Memory B cell (primary cell): ENCODE measurements at regions not wholly inside any gene's neighbourhood (a gene's known extent, or its start where the extent isn't known, plus 50 kb on each side); places are given as distances from the start of the nearest gene placed in this dataset.

Source experiments
- ATAC-seq: fragments of 150-1000 bp; cut with Tn5 transposase; 2 replicates; pipeline ENCODE4 v1.10.0; 2021; ENCODE audit warnings: low read depth, mild to moderate bottlenecking, moderate library complexity
- DNase-seq, 2 donors: peaks; one replicate each; pipeline ENCODE4 v3.0.0; 2022; ENCODE audit warnings: low spot score in 2 of 2
- H3K27ac Mint-ChIP-seq: one replicate; pipeline ENCODE4 v1.8.0; 2022; ENCODE audit warnings: mild to moderate bottlenecking, moderate library complexity, mixed read lengths
- H3K27me3 Mint-ChIP-seq: one replicate; pipeline ENCODE4 v1.8.0; 2022; ENCODE audit warnings: mixed read lengths
- H3K36me3 Mint-ChIP-seq: one replicate; pipeline ENCODE4 v1.8.0; 2022; ENCODE audit warnings: mild to moderate bottlenecking, mixed read lengths
- H3K4me1 Mint-ChIP-seq: one replicate; pipeline ENCODE4 v1.8.0; 2022; ENCODE audit warnings: mixed read lengths
- H3K4me3 Mint-ChIP-seq: one replicate; pipeline ENCODE4 v1.8.0; 2022; ENCODE audit warnings: mild to moderate bottlenecking, moderate library complexity, mixed read lengths
- H3K9me3 Mint-ChIP-seq: one replicate; pipeline ENCODE4 v1.8.0; 2022; ENCODE audit warnings: mixed read lengths

GRCh38 chr5:176727983-176728675 lies 80.8 kb downstream of the TSPAN17 start:
- ATAC-seq, result no peak
- no peaks in the 10 kb centered on the region for H3K36me3 Mint-ChIP-seq
- H3K27me3 Mint-ChIP-seq, result peaks cover 26% of the 10 kb centered on the region
- DNase-seq, result no peak
- H3K27ac Mint-ChIP-seq, result no peak overlapping the region
- H3K9me3 Mint-ChIP-seq, result no peaks in the 10 kb centered on the region
- no peak overlapping the region for H3K4me3 Mint-ChIP-seq
- no peaks in the 10 kb centered on the region for H3K4me1 Mint-ChIP-seq

- Mint-ChIP-seq H3K27ac (no peak overlapping the region), H3K27me3 (peaks cover 21% of the 10 kb centered on the region), H3K4me1 (no peaks in the 10 kb centered on the region), H3K9me3 (no peaks in the 10 kb centered on the region), H3K4me3 (no peak overlapping the region), H3K36me3 (no peaks in the 10 kb centered on the region)
- no peak for DNase-seq
- ATAC-seq, result no peak
These were observed 81.5 kb upstream of the UNC5A start for GRCh38 chr5:176728831-176729251.

GRCh38 chr5:176730815-176731475 lies 79.4 kb upstream of the UNC5A start:
- H3K27me3 Mint-ChIP-seq, result peaks cover 22% of the 10 kb centered on the region
- H3K36me3 Mint-ChIP-seq, result no peaks in the 10 kb centered on the region
- H3K4me1 Mint-ChIP-seq, result no peaks in the 10 kb centered on the region
- no peak overlapping the region for H3K27ac Mint-ChIP-seq
- no peak for ATAC-seq
- H3K9me3 Mint-ChIP-seq, result no peaks in the 10 kb centered on the region
- no peak overlapping the region for H3K4me3 Mint-ChIP-seq
- DNase-seq, result no peak

GRCh38 chr5:176731506-176732160 lies 78.7 kb upstream of the UNC5A start:
- Mint-ChIP-seq H3K27ac (no peak overlapping the region), H3K4me1 (no peaks in the 10 kb centered on the region), H3K9me3 (no peaks in the 10 kb centered on the region), H3K4me3 (no peak overlapping the region), H3K27me3 (peaks cover 22% of the 10 kb centered on the region), H3K36me3 (no peaks in the 10 kb centered on the region)
- ATAC-seq, result no peak
- DNase-seq, result no peak

- H3K4me3 Mint-ChIP-seq, result no peak overlapping the region
- H3K27ac Mint-ChIP-seq, result no peak overlapping the region
- no peak for ATAC-seq
- no peaks in the 10 kb centered on the region for H3K9me3 Mint-ChIP-seq
- H3K4me1 Mint-ChIP-seq, result no peaks in the 10 kb centered on the region
- DNase-seq, result no peak
- H3K27me3 Mint-ChIP-seq, result peaks cover 22% of the 10 kb centered on the region
- no peaks in the 10 kb centered on the region for H3K36me3 Mint-ChIP-seq
These were observed 78.1 kb upstream of the UNC5A start for GRCh38 chr5:176732306-176732705.

- H3K27ac Mint-ChIP-seq, result no peak overlapping the region
- no peaks in the 10 kb centered on the region for H3K4me1 Mint-ChIP-seq
- H3K4me3 Mint-ChIP-seq, result no peak overlapping the region
- H3K36me3 Mint-ChIP-seq, result no peaks in the 10 kb centered on the region
- no peaks in the 10 kb centered on the region for H3K9me3 Mint-ChIP-seq
- no peak for ATAC-seq
- H3K27me3 Mint-ChIP-seq, result peaks cover 22% of the 10 kb centered on the region
- no peak for DNase-seq
These were observed 77.5 kb upstream of the UNC5A start for GRCh38 chr5:176732736-176733405.

- Mint-ChIP-seq H3K36me3 (no peaks in the 10 kb centered on the region), H3K4me3 (no peak overlapping the region), H3K9me3 (no peaks in the 10 kb centered on the region), H3K27ac (no peak overlapping the region), H3K27me3 (peaks cover 22% of the 10 kb centered on the region), H3K4me1 (no peaks in the 10 kb centered on the region)
- DNase-seq (no peak), ATAC-seq (no peak)
These were observed 76.7 kb upstream of the UNC5A start for GRCh38 chr5:176733406-176734262.

GRCh38 chr5:176734756-176735342 lies 75.5 kb upstream of the UNC5A start:
- ATAC-seq (no peak), DNase-seq (no peak)
- peaks cover 18% of the 10 kb centered on the region for H3K27me3 Mint-ChIP-seq
- H3K27ac Mint-ChIP-seq, result no peak overlapping the region
- H3K9me3 Mint-ChIP-seq, result no peaks in the 10 kb centered on the region
- no peaks in the 10 kb centered on the region for H3K4me1 Mint-ChIP-seq
- no peaks in the 10 kb centered on the region for H3K36me3 Mint-ChIP-seq
- H3K4me3 Mint-ChIP-seq, result no peak overlapping the region

GRCh38 chr5:176735383-176736265 lies 74.7 kb upstream of the UNC5A start:
- Mint-ChIP-seq H3K4me1 (no peaks in the 10 kb centered on the region), H3K9me3 (no peaks in the 10 kb centered on the region), H3K36me3 (no peaks in the 10 kb centered on the region), H3K27me3 (peaks cover 21% of the 10 kb centered on the region), H3K27ac (no peak overlapping the region), H3K4me3 (no peak overlapping the region)
- DNase-seq (no peak), ATAC-seq (no peak)

- no peak for ATAC-seq
- Mint-ChIP-seq H3K36me3 (no peaks in the 10 kb centered on the region), H3K27me3 (peaks cover 21% of the 10 kb centered on the region), H3K9me3 (no peaks in the 10 kb centered on the region), H3K4me1 (no peaks in the 10 kb centered on the region), H3K4me3 (no peak overlapping the region), H3K27ac (no peak overlapping the region)
- no peak for DNase-seq
These were observed 73.9 kb upstream of the UNC5A start for GRCh38 chr5:176736301-176736930.

GRCh38 chr5:176736931-176737745 lies 73.2 kb upstream of the UNC5A start:
- no peak overlapping the region for H3K4me3 Mint-ChIP-seq
- no peaks in the 10 kb centered on the region for H3K9me3 Mint-ChIP-seq
- no peak for DNase-seq
- H3K36me3 Mint-ChIP-seq, result no peaks in the 10 kb centered on the region
- no peak overlapping the region for H3K27ac Mint-ChIP-seq
- H3K4me1 Mint-ChIP-seq, result peaks cover 7% of the 10 kb centered on the region
- no peak for ATAC-seq
- H3K27me3 Mint-ChIP-seq, result peaks cover 22% of the 10 kb centered on the region
